ENCODE measurements at regions not wholly inside any gene's neighbourhood (a gene's known extent, or its start where the extent isn't known, plus 50 kb on each side); places are given as distances from the start of the nearest gene placed in this dataset.
"Not testable (repeated sequence)": the region's sequence is repeated elsewhere in the genome, so short reads cannot be mapped to it uniquely, and the experiment has no call there.

GRCh38 chr15:93940226-93940625 lies 291.1 kb upstream of the MCTP2 start:
- ATAC-seq, result no peak

- ATAC-seq, result no peak
Observed at GRCh38 chr15:93932164-93932776, 299.1 kb upstream of the MCTP2 start.

GRCh38 chr15:93929375-93930094 lies 301.8 kb upstream of the MCTP2 start:
- ATAC-seq, result peak; percentile 84

DNA sequence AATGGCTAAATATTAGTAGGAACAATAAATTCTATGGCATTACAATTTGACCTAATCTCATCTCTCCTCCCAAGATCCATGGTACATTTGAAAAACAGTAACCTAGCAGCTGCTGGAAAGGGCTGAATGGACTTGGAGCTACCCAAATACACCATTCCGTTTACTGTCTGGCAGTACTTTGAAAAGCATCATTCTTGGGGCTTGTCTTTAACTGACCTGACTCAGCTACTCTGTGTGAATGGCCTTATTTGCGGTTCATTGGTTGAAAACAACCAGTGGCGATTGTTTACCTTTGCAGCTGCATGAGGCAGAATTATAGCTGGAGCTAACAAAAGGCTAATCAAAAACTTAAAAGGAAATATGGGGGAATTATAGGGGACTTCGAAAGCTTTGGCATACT lies 311.2 kb upstream of the MCTP2 start:
- no peak for ATAC-seq

GRCh38 chr15:93918801-93919200 lies 312.6 kb upstream of the MCTP2 start:
- not testable (repeated sequence) for ATAC-seq

DNA sequence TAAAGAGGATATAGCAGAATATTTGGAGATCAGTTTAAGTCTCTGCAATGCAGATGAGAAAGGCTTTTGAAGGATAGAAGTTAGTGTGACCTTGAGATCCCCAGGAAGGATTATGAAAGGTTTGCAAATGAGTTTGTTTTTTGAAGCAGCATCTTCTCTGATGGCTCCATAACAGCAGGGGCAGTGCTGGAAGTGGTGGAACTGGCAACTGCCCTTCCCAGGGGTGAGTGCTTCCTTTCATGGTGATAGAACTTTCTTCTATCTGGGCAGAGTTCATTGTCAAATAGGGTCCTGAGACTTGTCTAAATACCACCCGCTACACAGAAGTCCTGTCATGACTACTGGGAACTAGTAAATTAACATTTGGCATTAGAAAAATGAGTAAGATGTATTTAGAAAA lies 314.2 kb upstream of the MCTP2 start:
- no peak for ATAC-seq

- no peak for ATAC-seq
Observed at GRCh38 chr15:93913871-93914270, 317.5 kb upstream of the MCTP2 start.

DNA sequence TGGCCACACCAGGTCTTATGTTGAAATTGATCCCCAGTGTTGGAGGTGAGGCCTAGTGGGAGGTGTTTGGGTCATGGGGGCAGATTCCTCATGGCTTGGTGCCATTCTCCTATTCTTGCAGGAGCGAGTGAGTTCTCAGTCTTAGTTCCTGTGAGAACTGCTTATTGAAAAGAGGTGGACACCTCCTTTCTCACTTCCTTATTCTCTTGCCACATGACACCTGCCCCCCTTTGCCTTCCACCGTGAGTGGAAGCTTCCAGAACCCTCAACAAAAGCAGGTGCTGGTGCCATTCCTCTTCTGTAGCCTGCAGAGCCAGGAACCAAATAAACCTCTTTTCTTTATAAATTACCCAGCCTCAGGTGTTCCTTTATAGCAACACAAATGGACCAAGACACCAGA lies 318.1 kb upstream of the MCTP2 start:
- ATAC-seq, result no peak

GRCh38 chr15:93900476-93901400 lies 330.6 kb upstream of the MCTP2 start:
- no peak for ATAC-seq

GRCh38 chr15:93899817-93900216 lies 331.5 kb upstream of the MCTP2 start:
- no peak for ATAC-seq

DNA sequence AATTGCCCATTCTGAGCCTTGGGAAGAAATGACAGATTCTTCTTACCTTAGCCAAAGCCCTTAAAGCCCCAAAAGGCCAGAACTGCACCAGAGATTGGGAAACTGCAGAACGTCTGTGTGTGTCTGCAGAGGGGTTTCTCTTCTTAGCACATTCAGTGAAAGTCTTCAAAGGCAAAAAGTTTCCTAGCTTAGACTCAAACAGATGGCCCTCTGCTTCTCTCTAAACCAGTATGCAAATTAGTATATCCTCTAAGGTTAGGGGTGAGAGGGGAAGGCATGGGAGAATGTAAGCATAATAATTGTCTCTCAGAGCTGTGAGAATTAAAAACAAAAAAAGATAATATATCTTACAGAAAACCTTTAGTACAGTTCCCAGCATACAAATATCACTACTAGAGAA lies 334.0 kb upstream of the MCTP2 start:
- ATAC-seq, result no peak

GRCh38 chr15:93895976-93896770 lies 335.2 kb upstream of the MCTP2 start:
- no peak for ATAC-seq

DNA sequence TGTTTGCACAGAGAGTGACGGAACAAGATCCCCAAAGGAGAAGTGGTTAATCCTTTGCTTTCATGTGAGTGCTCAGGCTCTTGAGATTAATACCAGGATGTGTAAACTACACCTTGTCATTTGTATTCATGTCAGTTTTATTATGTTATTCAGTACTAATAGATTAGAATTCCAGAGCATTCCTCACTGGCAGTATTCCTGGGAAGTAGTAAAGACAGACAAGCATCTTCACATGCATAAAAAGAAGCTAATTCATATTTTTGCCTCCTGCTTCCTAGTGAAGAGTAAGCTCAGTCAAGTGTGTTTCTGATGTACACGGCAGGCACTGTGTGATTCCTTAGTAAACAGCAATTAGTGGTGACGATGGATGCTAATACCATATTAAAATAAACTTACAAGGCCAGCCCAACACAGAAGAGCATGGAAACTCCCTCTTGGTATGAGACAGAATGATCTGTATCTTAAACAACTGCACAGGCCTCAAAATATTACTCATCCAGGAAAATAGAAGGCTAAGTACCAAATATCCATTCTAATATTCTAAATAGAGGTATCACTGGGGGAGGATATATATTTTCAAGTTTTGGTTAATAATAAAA lies 336.8 kb upstream of the MCTP2 start:
- ATAC-seq, result peak; percentile 43

GRCh38 chr15:93887151-93887550 lies 344.2 kb upstream of the MCTP2 start:
- ATAC-seq, result no peak

DNA sequence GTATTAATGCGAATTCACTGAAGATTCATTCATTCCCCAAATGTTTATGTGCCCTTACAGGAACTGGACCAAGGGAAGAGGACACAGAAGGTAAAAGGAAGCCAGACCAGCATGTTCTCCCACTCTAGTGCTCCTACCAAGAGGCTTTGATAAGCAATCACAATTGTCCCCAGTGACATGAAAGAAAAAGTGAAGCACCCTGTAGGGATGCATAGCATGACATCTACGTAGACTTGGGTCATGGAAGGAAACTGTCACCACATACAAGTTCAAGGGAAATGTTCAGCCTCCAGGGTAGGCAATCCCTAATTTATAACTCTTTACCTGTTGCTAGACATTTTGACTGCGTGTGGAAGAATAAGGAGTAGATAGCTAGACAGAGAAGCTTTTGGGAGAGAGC lies 348.6 kb upstream of the MCTP2 start:
- no peak for ATAC-seq

- ATAC-seq, result no peak
Observed at GRCh38 chr15:93882141-93882540, 349.2 kb upstream of the MCTP2 start.

- ATAC-seq, result no peak
Observed at GRCh38 chr15:93881310-93881709, 350.1 kb upstream of the MCTP2 start.

DNA sequence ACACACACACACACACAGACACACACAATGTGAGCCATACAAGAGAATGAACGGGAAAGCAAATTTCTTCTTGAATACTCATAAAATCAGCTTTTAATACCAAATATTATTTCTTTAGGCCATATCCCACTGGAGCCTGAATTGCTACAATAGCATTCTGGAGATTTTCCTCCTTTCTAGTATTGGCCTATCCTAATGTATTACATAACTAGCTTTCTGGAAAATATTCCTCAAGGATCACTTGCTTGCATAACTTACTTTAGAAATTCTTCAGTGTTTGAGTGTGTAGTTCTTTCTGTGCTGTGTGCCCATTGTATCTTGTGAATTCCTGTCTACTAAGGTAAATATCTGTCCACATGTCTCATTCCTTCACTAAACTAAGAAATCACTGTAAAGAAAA lies 351.0 kb upstream of the MCTP2 start:
- no peak for ATAC-seq

GRCh38 chr15:93870583-93870982 lies 360.8 kb upstream of the MCTP2 start:
- ATAC-seq, result no peak

GRCh38 chr15:93866948-93867347 lies 364.4 kb upstream of the MCTP2 start:
- ATAC-seq, result no peak

GRCh38 chr15:93866476-93866875 lies 364.9 kb upstream of the MCTP2 start:
- ATAC-seq, result no peak

- no peak for ATAC-seq
Observed at GRCh38 chr15:93865586-93865985, 365.8 kb upstream of the MCTP2 start.

Measured in esophagus mucosa (tissue), 1 donor.